ENCODE measurements at regions not wholly inside any gene's neighbourhood (a gene's known extent, or its start where the extent isn't known, plus 50 kb on each side); places are given as distances from the start of the nearest gene placed in this dataset.

GRCh38 chr22:48262596-48263430, 1500.4 kb downstream of the TBC1D22A start:
- Mint-ChIP-seq H3K27ac (no peak overlapping the region), H3K4me3 (no peak overlapping the region), H3K4me1 (peaks cover 15% of the 10 kb centered on the region), H3K9me3 (ENCODE audit: insufficient read depth) (no peaks in the 10 kb centered on the region), H3K27me3 (peaks cover 15% of the 10 kb centered on the region)
- no peak for DNase-seq
- Histone ChIP-seq H3K27me3 (replicated peaks in 1 of 4; ENCODE audit: control extremely low read depth in 1 of 4, control insufficient read depth in 3 of 4, insufficient read depth in 4 of 4, low read length in 3 of 4) (no peaks in the 10 kb centered on the region), H3K27ac (ENCODE audit: low read length in 2 of 2) (no peak overlapping the region), H3K4me2 (replicated peaks; ENCODE audit: low read depth, low read length, poor library complexity, severe bottlenecking) (no peak overlapping the region), H3K9ac (ENCODE audit: low read length) (no peak overlapping the region), H3K36me3 (replicated peaks in 1 of 2; ENCODE audit: control extremely low read depth in 1 of 2, control insufficient read depth in 1 of 2, extremely low read depth in 1 of 2, insufficient read depth in 2 of 2, low read length in 1 of 2) (no peaks in the 10 kb centered on the region), H4K20me1 (ENCODE audit: control insufficient read depth, insufficient read depth, low read length, poor library complexity, severe bottlenecking) (no peaks in the 10 kb centered on the region), H3K4me3 (ENCODE audit: control extremely low read depth in 1 of 5, extremely low read depth in 1 of 5, insufficient read depth in 1 of 5, low read depth in 2 of 5, low read length in 4 of 5) (no peak overlapping the region), H3K9me3 (ENCODE audit: control extremely low read depth in 1 of 3, control insufficient read depth in 2 of 3, insufficient read depth in 1 of 3, low read length in 2 of 3) (peaks cover 0 to 8% (median 0%) of the 10 kb centered on the region in 3 donors), H2AFZ (ENCODE audit: insufficient read depth, low read depth, low read length, poor library complexity, severe bottlenecking) (no peak overlapping the region), H3K79me2 (ENCODE audit: control insufficient read depth, insufficient read depth, low read length) (no peaks in the 10 kb centered on the region), H3K4me1 (ENCODE audit: control insufficient read depth in 2 of 2, insufficient read depth in 2 of 2, low read length in 2 of 2) (peaks cover 9 to 11% of the 10 kb centered on the region in 2 donors)
- intact Hi-C loops (cut with micrococcal nuclease): no loop called here
- 89% methylated on average over 9 of the region's 10 CpGs for WGBS (ENCODE audit: insufficient coverage)
- TF ChIP-seq EZH2 (IDR thresholded peaks at IDR 0.05; ENCODE audit: borderline replicate concordance, insufficient read depth, low read depth, low read length, poor library complexity, severe bottlenecking) (no peak), CTCF (IDR thresholded peaks at IDR 0.05) (no peak)
- CTCF ChIA-PET: no interaction called here
- POLR2A ChIA-PET: no interaction called here
- no peak for ATAC-seq (ENCODE audit: low read depth)

GRCh38 chr22:48261706-48262105, 1499.3 kb downstream of the TBC1D22A start:
- Histone ChIP-seq H3K4me1 (ENCODE audit: control insufficient read depth in 2 of 2, insufficient read depth in 2 of 2, low read length in 2 of 2) (peaks cover 14 to 20% of the 10 kb centered on the region in 2 donors), H3K36me3 (replicated peaks in 1 of 2; ENCODE audit: control extremely low read depth in 1 of 2, control insufficient read depth in 1 of 2, extremely low read depth in 1 of 2, insufficient read depth in 2 of 2, low read length in 1 of 2) (no peaks in the 10 kb centered on the region), H3K4me2 (replicated peaks; ENCODE audit: low read depth, low read length, poor library complexity, severe bottlenecking) (no peak overlapping the region), H3K4me3 (ENCODE audit: control extremely low read depth in 1 of 5, extremely low read depth in 1 of 5, insufficient read depth in 1 of 5, low read depth in 2 of 5, low read length in 4 of 5) (no peak overlapping the region), H3K9me3 (ENCODE audit: control extremely low read depth in 1 of 3, control insufficient read depth in 2 of 3, insufficient read depth in 1 of 3, low read length in 2 of 3) (peaks cover 0 to 10% (median 0%) of the 10 kb centered on the region in 3 donors), H2AFZ (ENCODE audit: insufficient read depth, low read depth, low read length, poor library complexity, severe bottlenecking) (no peak overlapping the region), H3K9ac (ENCODE audit: low read length) (no peak overlapping the region), H3K79me2 (ENCODE audit: control insufficient read depth, insufficient read depth, low read length) (no peaks in the 10 kb centered on the region), H3K27me3 (replicated peaks in 1 of 4; ENCODE audit: control extremely low read depth in 1 of 4, control insufficient read depth in 3 of 4, insufficient read depth in 4 of 4, low read length in 3 of 4) (no peaks in the 10 kb centered on the region), H4K20me1 (ENCODE audit: control insufficient read depth, insufficient read depth, low read length, poor library complexity, severe bottlenecking) (no peaks in the 10 kb centered on the region), H3K27ac (ENCODE audit: low read length in 2 of 2) (no peak overlapping the region)
- H3K9me3 Mint-ChIP-seq (ENCODE audit: insufficient read depth): no peaks in the 10 kb centered on the region
- no peak overlapping the region for H3K27ac Mint-ChIP-seq
- intact Hi-C loops (cut with micrococcal nuclease): no loop called here
- POLR2A ChIA-PET: no interaction called here
- DNase-seq: no peak
- H3K4me1 Mint-ChIP-seq: peaks cover 19% of the 10 kb centered on the region
- CTCF ChIA-PET: no interaction called here
- no peak for TF ChIP-seq EZH2 (IDR thresholded peaks at IDR 0.05; ENCODE audit: borderline replicate concordance, insufficient read depth, low read depth, low read length, poor library complexity, severe bottlenecking)
- H3K4me3 Mint-ChIP-seq: no peak overlapping the region
- H3K27me3 Mint-ChIP-seq: peaks cover 11% of the 10 kb centered on the region
- WGBS (ENCODE audit: insufficient coverage): 60% methylated on average over 2 of the region's 2 CpGs
- ATAC-seq (ENCODE audit: low read depth): no peak
